ENCODE measurements at regions not wholly inside any gene's neighbourhood (a gene's known extent, or its start where the extent isn't known, plus 50 kb on each side); places are given as distances from the start of the nearest gene placed in this dataset.

- Mint-ChIP-seq H3K27me3 (no peaks in the 10 kb centered on the region), H3K36me3 (ENCODE audit: low read depth) (no peaks in the 10 kb centered on the region), H3K27ac (no peak overlapping the region), H3K4me1 (ENCODE audit: low read depth) (no peaks in the 10 kb centered on the region), H3K9me3 (no peaks in the 10 kb centered on the region), H3K4me3 (no peak overlapping the region)
- ATAC-seq (ENCODE audit: poor library complexity), result no peak
- H3K27ac ChIP-seq (ENCODE audit: low read depth in 1 of 2, low read length in 2 of 2), result no peak overlapping the region
- ChIA-PET CTCF (no interaction called here), POLR2A (no interaction called here)
- no peaks in the 10 kb centered on the region for H3K4me1 ChIP-seq (ENCODE audit: insufficient read depth, low read length)
- intact Hi-C loops (cut with DNase I, micrococcal nuclease), result no loop called here
- no peak overlapping the region for H3K4me3 ChIP-seq (ENCODE audit: low read length)
- no peak for DNase-seq
- no peaks in the 10 kb centered on the region for H3K27me3 ChIP-seq (ENCODE audit: control insufficient read depth in 1 of 2, insufficient read depth in 2 of 2, low read length in 2 of 2)
- H3K9me3 ChIP-seq (ENCODE audit: control insufficient read depth in 1 of 2, insufficient read depth in 1 of 2, low read length in 2 of 2), result no peaks in the 10 kb centered on the region
- no peaks in the 10 kb centered on the region for H3K36me3 ChIP-seq (ENCODE audit: insufficient read depth, low read length)
- TF ChIP-seq CTCF (IDR thresholded peaks at IDR 0.05), result no peak
Measured at GRCh38 chrX:4579480-4579879, 866.0 kb upstream of the PRKX start.

GRCh38 chrX:4572691-4573090 is 859.2 kb upstream of the PRKX start:
- Histone ChIP-seq H3K36me3 (ENCODE audit: insufficient read depth, low read length) (no peaks in the 10 kb centered on the region), H3K27me3 (ENCODE audit: control insufficient read depth in 1 of 2, insufficient read depth in 2 of 2, low read length in 2 of 2) (no peaks in the 10 kb centered on the region), H3K4me3 (ENCODE audit: low read length) (no peak overlapping the region), H3K27ac (ENCODE audit: low read depth in 1 of 2, low read length in 2 of 2) (no peak overlapping the region), H3K4me1 (ENCODE audit: insufficient read depth, low read length) (no peaks in the 10 kb centered on the region), H3K9me3 (ENCODE audit: control insufficient read depth in 1 of 2, insufficient read depth in 1 of 2, low read length in 2 of 2) (no peaks in the 10 kb centered on the region)
- ChIA-PET CTCF (no interaction called here), POLR2A (no interaction called here)
- Mint-ChIP-seq H3K27ac (no peak overlapping the region), H3K4me1 (ENCODE audit: low read depth) (no peaks in the 10 kb centered on the region), H3K4me3 (no peak overlapping the region), H3K27me3 (no peaks in the 10 kb centered on the region), H3K36me3 (ENCODE audit: low read depth) (no peaks in the 10 kb centered on the region), H3K9me3 (no peaks in the 10 kb centered on the region)
- intact Hi-C loops (cut with DNase I, micrococcal nuclease), result no loop called here
- TF ChIP-seq CTCF (IDR thresholded peaks at IDR 0.05), result no peak
- ATAC-seq (ENCODE audit: poor library complexity), result no peak
- DNase-seq, result no peak

GRCh38 chrX:4570151-4570550 is 856.7 kb upstream of the PRKX start:
- H3K27ac Mint-ChIP-seq, result no peak overlapping the region

More at GRCh38 chrX:4570151-4570550, 856.7 kb upstream of the PRKX start:
- ATAC-seq (ENCODE audit: poor library complexity) (no peak), DNase-seq (no peak)
- intact Hi-C loops (cut with DNase I, micrococcal nuclease), result no loop called here
- Histone ChIP-seq H3K36me3 (ENCODE audit: insufficient read depth, low read length) (no peaks in the 10 kb centered on the region), H3K9me3 (ENCODE audit: control insufficient read depth in 1 of 2, insufficient read depth in 1 of 2, low read length in 2 of 2) (no peaks in the 10 kb centered on the region), H3K27ac (ENCODE audit: low read depth in 1 of 2, low read length in 2 of 2) (no peak overlapping the region), H3K4me3 (ENCODE audit: low read length) (no peak overlapping the region), H3K27me3 (ENCODE audit: control insufficient read depth in 1 of 2, insufficient read depth in 2 of 2, low read length in 2 of 2) (no peaks in the 10 kb centered on the region), H3K4me1 (ENCODE audit: insufficient read depth, low read length) (no peaks in the 10 kb centered on the region)
- no peak overlapping the region for H3K4me3 Mint-ChIP-seq
- ChIA-PET POLR2A (no interaction called here), CTCF (no interaction called here)
- no peaks in the 10 kb centered on the region for H3K9me3 Mint-ChIP-seq
- no peaks in the 10 kb centered on the region for H3K4me1 Mint-ChIP-seq (ENCODE audit: low read depth)
- no peaks in the 10 kb centered on the region for H3K27me3 Mint-ChIP-seq
- no peak for TF ChIP-seq CTCF (IDR thresholded peaks at IDR 0.05)
- no peaks in the 10 kb centered on the region for H3K36me3 Mint-ChIP-seq (ENCODE audit: low read depth)

All from CD4-positive, alpha-beta T cell (primary cell).